H1 (cell line): ENCODE measurements at regions not wholly inside any gene's neighbourhood (a gene's known extent, or its start where the extent isn't known, plus 50 kb on each side); places are given as distances from the start of the nearest gene placed in this dataset.

Source experiments
- CREB1 ChIP-seq: IDR thresholded peaks from 2 replicates; pipeline ENCODE4 v1.6.1; 2012; ENCODE audit warnings: inconsistent platforms
- JUN ChIP-seq: IDR thresholded peaks from 2 replicates; pipeline ENCODE4 v1.6.1; 2011; ENCODE audit warnings: low read depth, mild to moderate bottlenecking, improper control_type of control experiment, low read length

DNA sequence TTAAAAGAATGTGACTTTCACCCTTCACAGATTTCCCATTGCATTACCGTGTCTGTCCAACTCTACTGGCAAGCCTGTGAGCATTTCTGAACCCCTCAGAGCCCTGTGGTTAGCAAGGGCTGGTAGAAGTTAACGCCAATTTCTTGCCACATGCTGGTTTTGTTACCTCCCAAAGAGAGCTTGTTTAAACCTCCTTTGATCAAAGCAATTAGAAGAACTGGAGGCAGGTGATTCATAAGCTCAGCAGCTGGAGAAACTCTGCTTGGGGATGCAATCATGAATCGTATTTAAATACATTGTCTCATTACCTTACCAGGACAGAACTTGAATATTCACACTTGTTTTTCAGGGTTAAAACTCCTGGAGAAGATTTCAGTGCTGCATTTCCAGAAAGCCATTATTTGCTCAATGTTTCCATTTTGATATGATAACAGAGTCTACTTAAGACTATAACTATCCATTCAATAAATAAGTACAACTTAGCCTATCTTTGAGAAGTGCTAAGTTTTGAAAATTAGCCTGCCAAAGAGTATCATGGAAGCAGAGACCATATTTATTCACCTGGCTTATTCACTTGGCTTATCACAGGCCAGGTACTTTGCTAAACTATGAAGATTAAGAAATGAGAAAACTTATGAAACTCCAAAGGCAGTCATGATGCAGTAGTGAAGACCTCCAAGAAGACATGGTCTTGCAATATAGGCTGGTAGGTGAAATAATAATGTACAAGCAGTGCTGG, 292.8 kb downstream of the INSIG2 start (continued):
- TF ChIP-seq JUN, result no peak
- TF ChIP-seq CREB1, result no peak
